Hepatocyte (in vitro differentiated cells): ENCODE measurements at regions not wholly inside any gene's neighbourhood (a gene's known extent, or its start where the extent isn't known, plus 50 kb on each side); places are given as distances from the start of the nearest gene placed in this dataset.

Source experiments
- CTCF ChIP-seq: fragments of 200-600 bp; sonication (generic); IDR thresholded peaks from 2 replicates; pipeline ENCODE4 v1.5.1; 2016; ENCODE audit warnings: antibody characterized with exemption, mild to moderate bottlenecking; ENCODE audit not compliant: poor library complexity
- EZH2 ChIP-seq: fragments of 200-600 bp; sonication (generic); IDR thresholded peaks from 2 replicates; pipeline ENCODE4 v1.6.1; 2016; ENCODE audit warnings: antibody characterized with exemption, mild to moderate bottlenecking, borderline replicate concordance

DNA sequence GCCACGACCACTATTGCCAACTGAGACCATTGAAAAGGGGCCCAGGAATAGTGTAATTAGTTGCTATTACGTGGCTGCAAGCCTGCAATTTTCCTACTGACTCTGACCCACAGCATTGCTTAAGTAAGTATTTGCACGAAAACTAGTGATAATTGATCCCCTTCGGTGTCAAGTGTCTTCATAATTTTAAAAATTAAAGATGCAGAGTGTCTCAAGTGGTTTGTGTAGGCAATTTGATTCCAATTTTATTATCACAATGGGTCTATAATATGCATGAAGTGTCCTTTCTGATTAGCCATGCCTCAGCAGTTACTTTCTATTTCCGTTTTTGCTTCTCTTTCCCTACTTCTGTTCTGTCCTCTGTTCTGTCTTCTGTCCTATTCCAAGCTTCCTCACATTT, 259.2 kb downstream of the C3orf38 start:
- TF ChIP-seq CTCF = no peak
- TF ChIP-seq EZH2 = no peak
